SK-N-SH (cell line): ENCODE measurements at regions not wholly inside any gene's neighbourhood (a gene's known extent, or its start where the extent isn't known, plus 50 kb on each side); places are given as distances from the start of the nearest gene placed in this dataset.

Experiments used
- CTCF ChIA-PET: fragments of 300-600, 350-600 bp; formaldehyde crosslinking; extraction: SDS; loops from one replicate; lab custom pipeline; 2021; lab: Yijun Ruan, JAX
- POLR2A ChIA-PET: fragments of 350-600 bp; sonication (Branson Sonifier 250); formaldehyde crosslinking; extraction: SDS; loops from one replicate; lab custom pipeline; 2020; ENCODE audit warnings: antibody characterized with exemption, inconsistent platforms; lab: Yijun Ruan, JAX
- DNase-seq: peaks from one replicate; pipeline ENCODE4 v3.0.0; 2012
- H2AFZ ChIP-seq: fragments of 200-600 bp; sonication (generic); 2 replicates; pipeline ENCODE4 v1.8.1; 2016; ENCODE audit warnings: antibody characterized with exemption, mild to moderate bottlenecking, low read depth
- H3F3A ChIP-seq: fragments of 200-600 bp; sonication (generic); replicated peaks from 2 replicates; pipeline ENCODE3; 2016; ENCODE audit warnings: antibody characterized with exemption, mild to moderate bottlenecking; ENCODE audit not compliant: insufficient read depth
- H3K27ac ChIP-seq, 2 experiments: fragments of 200-500 bp in 1 of 2; fragments of 200-600 bp in 1 of 2; sonication (Bioruptor generic) in 1 of 2; sonication (generic), shearing (Covaris generic) in 1 of 2; 2 replicates each; pipeline versions ENCODE4 v1.5.1 to v1.6.1; 2014 to 2016; ENCODE audit warnings: low read depth in 2 of 2, inconsistent platforms in 1 of 2, low read length in 1 of 2, mild to moderate bottlenecking in 1 of 2, mixed read lengths in 1 of 2
- H3K27me3 ChIP-seq: fragments of 200-600 bp; sonication (generic), shearing (Covaris generic); 2 replicates; pipeline ENCODE4 v1.6.1; 2016; ENCODE audit warnings: mixed run types; ENCODE audit not compliant: insufficient read depth
- H3K36me3 ChIP-seq, 2 experiments: fragments of 200-500 bp in 1 of 2; fragments of 200-600 bp in 1 of 2; sonication (Bioruptor generic) in 1 of 2; sonication (generic) in 1 of 2; replicated peaks in 1 of 2; 2 replicates each; pipeline versions ENCODE3 to v1.5.1; 2014 to 2016; ENCODE audit warnings: low read length in 1 of 2, mild to moderate bottlenecking in 1 of 2; ENCODE audit not compliant: insufficient read depth in 2 of 2, control insufficient read depth in 1 of 2
- H3K4me1 ChIP-seq, 2 experiments: fragments of 200-500 bp in 1 of 2; fragments of 200-600 bp in 1 of 2; sonication (Bioruptor generic) in 1 of 2; sonication (generic), shearing (Covaris generic) in 1 of 2; 2 replicates each; pipeline versions ENCODE4 v1.5.1 to v1.6.1; 2014 to 2016; ENCODE audit warnings: low read depth in 1 of 2, low read length in 1 of 2, mixed run types in 1 of 2; ENCODE audit not compliant: insufficient read depth in 2 of 2, control insufficient read depth in 1 of 2
- H3K4me2 ChIP-seq: fragments of 200-600 bp; sonication (generic), shearing (Covaris generic); 2 replicates; pipeline ENCODE4 v1.6.1; 2017; ENCODE audit warnings: mixed run types
- H3K4me3 ChIP-seq, 2 experiments: fragments of 200-500 bp in 1 of 2; fragments of 200-600 bp in 1 of 2; sonication (Bioruptor generic) in 1 of 2; sonication (generic), shearing (Covaris generic) in 1 of 2; 2 replicates each; pipeline versions ENCODE4 v1.5.1 to v1.8.1; 2014 to 2016; ENCODE audit warnings: low read depth in 2 of 2, inconsistent platforms in 1 of 2, low read length in 1 of 2, mild to moderate bottlenecking in 1 of 2, mixed read lengths in 1 of 2, moderate library complexity in 1 of 2
- H3K79me2 ChIP-seq: fragments of 200-600 bp; sonication (generic); 2 replicates; pipeline ENCODE4 v1.8.1; 2017; ENCODE audit warnings: mild to moderate bottlenecking; ENCODE audit not compliant: insufficient read depth
- H3K9ac ChIP-seq: fragments of 200-600 bp; sonication (generic); 2 replicates; pipeline ENCODE4 v1.6.1; 2017; ENCODE audit warnings: mixed run types
- H3K9me2 ChIP-seq: fragments of 200-600 bp; sonication (generic); 2 replicates; pipeline ENCODE4 v1.6.1; 2017; ENCODE audit warnings: mixed run types
- H3K9me3 ChIP-seq: fragments of 200-600 bp; sonication (generic); 2 replicates; pipeline ENCODE4 v1.6.1; 2017; ENCODE audit warnings: mixed run types, mild to moderate bottlenecking, moderate library complexity
- H4K20me1 ChIP-seq: fragments of 200-600 bp; sonication (generic); 2 replicates; pipeline ENCODE4 v1.6.1; 2017; ENCODE audit warnings: mild to moderate bottlenecking, mixed run types; ENCODE audit not compliant: insufficient read depth
- CHD2 ChIP-seq: fragments of 150-350 bp; IDR thresholded peaks from 2 replicates; pipeline ENCODE4 v1.6.1; 2018; ENCODE audit warnings: low read length; ENCODE audit not compliant: partially characterized antibody
- EP300 ChIP-seq, 2 experiments: IDR thresholded peaks; 2 replicates each; pipeline versions ENCODE4 v1.4.0 to v1.6.1; 2012; ENCODE audit warnings: borderline replicate concordance in 1 of 2, low read depth in 1 of 2, low read length in 1 of 2
- FOXM1 ChIP-seq: IDR thresholded peaks from 2 replicates; pipeline ENCODE4 v1.4.0; 2012; ENCODE audit warnings: low read depth, mild to moderate bottlenecking
- GABPA ChIP-seq: IDR thresholded peaks from 2 replicates; pipeline ENCODE4 v1.4.0; 2012; ENCODE audit warnings: low read depth, mild to moderate bottlenecking
- GATA2 ChIP-seq: sonication (generic); formaldehyde crosslinking; IDR thresholded peaks from 2 replicates; pipeline ENCODE4 v1.5.0; 2020; ENCODE audit warnings: mild to moderate bottlenecking, missing genetic modification reagents
- MXI1 ChIP-seq: IDR thresholded peaks from 2 replicates; pipeline ENCODE4 v1.6.1; 2012; ENCODE audit warnings: mild to moderate bottlenecking, low read depth, low read length, improper control_type of control experiment
- NRF1 ChIP-seq: IDR thresholded peaks from 2 replicates; pipeline ENCODE4 v1.6.1; 2012; ENCODE audit warnings: low read depth, mild to moderate bottlenecking, low read length
- POLR2AphosphoS5 ChIP-seq: IDR thresholded peaks from 2 replicates; pipeline ENCODE4 v1.6.1; 2012; ENCODE audit warnings: low read depth, low read length
- RCOR1 ChIP-seq: fragments of 150-350 bp; IDR thresholded peaks from 2 replicates; pipeline ENCODE4 v1.6.1; 2017; ENCODE audit warnings: antibody characterized with exemption, low read length
- RXRA ChIP-seq: IDR thresholded peaks from 2 replicates; pipeline ENCODE4 v1.4.0; 2012; ENCODE audit warnings: low read depth, mild to moderate bottlenecking, borderline replicate concordance
- SIN3A ChIP-seq: IDR thresholded peaks from 2 replicates; pipeline ENCODE4 v1.6.1; 2012; ENCODE audit warnings: low read depth, mild to moderate bottlenecking, low read length, moderate library complexity, borderline replicate concordance
- TAF1 ChIP-seq: IDR thresholded peaks from 2 replicates; pipeline ENCODE4 v1.6.1; 2012; ENCODE audit warnings: low read depth, mild to moderate bottlenecking, low read length, moderate library complexity, borderline replicate concordance
- TCF12 ChIP-seq: IDR thresholded peaks from 2 replicates; pipeline ENCODE4 v1.4.0; 2012
- WGBS: methylation state at CpG from one replicate; pipeline ENCODE4 v1.1.6; 2017; ENCODE audit warnings: low lambda C conversion rate; 5-methylcytosine and 5-hydroxymethylcytosine counted together
- TF ChIP-seq, protein P1 (sequence below): IDR thresholded peaks from 2 replicates; pipeline ENCODE4; 2012
- TF ChIP-seq, protein P2 (sequence below): fragments of 200-600 bp; sonication (generic); IDR thresholded peaks from 2 replicates; pipeline ENCODE4 v1.6.1; 2017; ENCODE audit warnings: antibody characterized with exemption, mild to moderate bottlenecking, moderate library complexity
- TF ChIP-seq, protein P3 (sequence below): IDR thresholded peaks from 2 replicates; pipeline ENCODE4 v1.6.1; 2012; ENCODE audit warnings: mild to moderate bottlenecking, low read depth, low read length, moderate library complexity
- TF ChIP-seq, protein P4 (sequence below): IDR thresholded peaks from 2 replicates; pipeline ENCODE4 v1.4.0; 2012; ENCODE audit warnings: low read depth, borderline replicate concordance

DNA sequence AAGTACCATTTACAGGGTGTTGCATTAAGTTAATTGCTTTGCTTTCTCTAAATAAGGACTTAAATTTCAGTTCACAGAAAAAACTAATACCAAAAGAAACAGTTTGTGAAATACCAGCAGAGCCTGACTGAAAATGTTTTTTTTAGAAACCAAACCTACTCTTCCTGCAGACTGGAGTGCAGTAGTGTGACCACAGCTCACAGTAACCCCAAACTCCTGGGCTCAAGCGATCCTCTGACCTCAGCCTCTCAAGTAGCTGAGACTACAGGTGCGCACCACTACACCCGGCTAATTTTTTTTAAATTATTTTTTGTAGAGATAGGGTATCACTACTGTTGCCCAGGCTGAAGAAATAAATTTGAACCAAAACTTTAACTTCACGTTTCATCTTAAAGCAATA is 103.5 kb upstream of the PLEKHA5 start:
- Histone ChIP-seq H3K27me3 (no peaks in the 10 kb centered on the region), H4K20me1 (no peaks in the 10 kb centered on the region), H3K4me3 (no peak overlapping the region), H3K79me2 (no peaks in the 10 kb centered on the region), H3F3A (no peaks in the 10 kb centered on the region), H2AFZ (no peak overlapping the region), H3K36me3 (no peaks in the 10 kb centered on the region), H3K9me2 (no peaks in the 10 kb centered on the region), H3K4me1 (no peaks in the 10 kb centered on the region), H3K27ac (no peak overlapping the region), H3K9me3 (0 out of 2 replicates have a peak, but pooled peaks cover 4% of the 10 kb centered on the region), H3K4me2 (no peak overlapping the region), H3K9ac (no peak overlapping the region)
- CTCF ChIA-PET: no interaction called here
- POLR2A ChIA-PET: no interaction called here
- TF ChIP-seq CHD2 (no peak), GABPA (no peak), FOXM1 (no peak), RCOR1 (no peak), MXI1 (no peak), GATA2 (CRISPR knock-in tag) (no peak), TCF12 (no peak), SIN3A (no peak), RXRA (no peak), TAF1 (no peak), POLR2AphosphoS5 (no peak), NRF1 (no peak), EP300 (IDR thresholded peaks at IDR 0.05; ENCODE audit: borderline replicate concordance in 1 of 2, low read depth in 1 of 2, low read length in 1 of 2) (no peak)
- TF ChIP-seq, protein P1, sequence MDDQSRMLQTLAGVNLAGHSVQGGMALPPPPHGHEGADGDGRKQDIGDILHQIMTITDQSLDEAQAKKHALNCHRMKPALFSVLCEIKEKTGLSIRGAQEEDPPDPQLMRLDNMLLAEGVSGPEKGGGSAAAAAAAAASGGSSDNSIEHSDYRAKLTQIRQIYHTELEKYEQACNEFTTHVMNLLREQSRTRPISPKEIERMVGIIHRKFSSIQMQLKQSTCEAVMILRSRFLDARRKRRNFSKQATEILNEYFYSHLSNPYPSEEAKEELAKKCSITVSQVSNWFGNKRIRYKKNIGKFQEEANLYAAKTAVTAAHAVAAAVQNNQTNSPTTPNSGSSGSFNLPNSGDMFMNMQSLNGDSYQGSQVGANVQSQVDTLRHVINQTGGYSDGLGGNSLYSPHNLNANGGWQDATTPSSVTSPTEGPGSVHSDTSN: no peak
- TF ChIP-seq, protein P2, sequence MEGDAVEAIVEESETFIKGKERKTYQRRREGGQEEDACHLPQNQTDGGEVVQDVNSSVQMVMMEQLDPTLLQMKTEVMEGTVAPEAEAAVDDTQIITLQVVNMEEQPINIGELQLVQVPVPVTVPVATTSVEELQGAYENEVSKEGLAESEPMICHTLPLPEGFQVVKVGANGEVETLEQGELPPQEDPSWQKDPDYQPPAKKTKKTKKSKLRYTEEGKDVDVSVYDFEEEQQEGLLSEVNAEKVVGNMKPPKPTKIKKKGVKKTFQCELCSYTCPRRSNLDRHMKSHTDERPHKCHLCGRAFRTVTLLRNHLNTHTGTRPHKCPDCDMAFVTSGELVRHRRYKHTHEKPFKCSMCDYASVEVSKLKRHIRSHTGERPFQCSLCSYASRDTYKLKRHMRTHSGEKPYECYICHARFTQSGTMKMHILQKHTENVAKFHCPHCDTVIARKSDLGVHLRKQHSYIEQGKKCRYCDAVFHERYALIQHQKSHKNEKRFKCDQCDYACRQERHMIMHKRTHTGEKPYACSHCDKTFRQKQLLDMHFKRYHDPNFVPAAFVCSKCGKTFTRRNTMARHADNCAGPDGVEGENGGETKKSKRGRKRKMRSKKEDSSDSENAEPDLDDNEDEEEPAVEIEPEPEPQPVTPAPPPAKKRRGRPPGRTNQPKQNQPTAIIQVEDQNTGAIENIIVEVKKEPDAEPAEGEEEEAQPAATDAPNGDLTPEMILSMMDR: no peak
- TF ChIP-seq, protein P3, sequence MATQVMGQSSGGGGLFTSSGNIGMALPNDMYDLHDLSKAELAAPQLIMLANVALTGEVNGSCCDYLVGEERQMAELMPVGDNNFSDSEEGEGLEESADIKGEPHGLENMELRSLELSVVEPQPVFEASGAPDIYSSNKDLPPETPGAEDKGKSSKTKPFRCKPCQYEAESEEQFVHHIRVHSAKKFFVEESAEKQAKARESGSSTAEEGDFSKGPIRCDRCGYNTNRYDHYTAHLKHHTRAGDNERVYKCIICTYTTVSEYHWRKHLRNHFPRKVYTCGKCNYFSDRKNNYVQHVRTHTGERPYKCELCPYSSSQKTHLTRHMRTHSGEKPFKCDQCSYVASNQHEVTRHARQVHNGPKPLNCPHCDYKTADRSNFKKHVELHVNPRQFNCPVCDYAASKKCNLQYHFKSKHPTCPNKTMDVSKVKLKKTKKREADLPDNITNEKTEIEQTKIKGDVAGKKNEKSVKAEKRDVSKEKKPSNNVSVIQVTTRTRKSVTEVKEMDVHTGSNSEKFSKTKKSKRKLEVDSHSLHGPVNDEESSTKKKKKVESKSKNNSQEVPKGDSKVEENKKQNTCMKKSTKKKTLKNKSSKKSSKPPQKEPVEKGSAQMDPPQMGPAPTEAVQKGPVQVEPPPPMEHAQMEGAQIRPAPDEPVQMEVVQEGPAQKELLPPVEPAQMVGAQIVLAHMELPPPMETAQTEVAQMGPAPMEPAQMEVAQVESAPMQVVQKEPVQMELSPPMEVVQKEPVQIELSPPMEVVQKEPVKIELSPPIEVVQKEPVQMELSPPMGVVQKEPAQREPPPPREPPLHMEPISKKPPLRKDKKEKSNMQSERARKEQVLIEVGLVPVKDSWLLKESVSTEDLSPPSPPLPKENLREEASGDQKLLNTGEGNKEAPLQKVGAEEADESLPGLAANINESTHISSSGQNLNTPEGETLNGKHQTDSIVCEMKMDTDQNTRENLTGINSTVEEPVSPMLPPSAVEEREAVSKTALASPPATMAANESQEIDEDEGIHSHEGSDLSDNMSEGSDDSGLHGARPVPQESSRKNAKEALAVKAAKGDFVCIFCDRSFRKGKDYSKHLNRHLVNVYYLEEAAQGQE: no peak
- TF ChIP-seq, protein P4, sequence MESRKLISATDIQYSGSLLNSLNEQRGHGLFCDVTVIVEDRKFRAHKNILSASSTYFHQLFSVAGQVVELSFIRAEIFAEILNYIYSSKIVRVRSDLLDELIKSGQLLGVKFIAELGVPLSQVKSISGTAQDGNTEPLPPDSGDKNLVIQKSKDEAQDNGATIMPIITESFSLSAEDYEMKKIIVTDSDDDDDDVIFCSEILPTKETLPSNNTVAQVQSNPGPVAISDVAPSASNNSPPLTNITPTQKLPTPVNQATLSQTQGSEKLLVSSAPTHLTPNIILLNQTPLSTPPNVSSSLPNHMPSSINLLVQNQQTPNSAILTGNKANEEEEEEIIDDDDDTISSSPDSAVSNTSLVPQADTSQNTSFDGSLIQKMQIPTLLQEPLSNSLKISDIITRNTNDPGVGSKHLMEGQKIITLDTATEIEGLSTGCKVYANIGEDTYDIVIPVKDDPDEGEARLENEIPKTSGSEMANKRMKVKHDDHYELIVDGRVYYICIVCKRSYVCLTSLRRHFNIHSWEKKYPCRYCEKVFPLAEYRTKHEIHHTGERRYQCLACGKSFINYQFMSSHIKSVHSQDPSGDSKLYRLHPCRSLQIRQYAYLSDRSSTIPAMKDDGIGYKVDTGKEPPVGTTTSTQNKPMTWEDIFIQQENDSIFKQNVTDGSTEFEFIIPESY: no peak
- DNase-seq: no peak
- 74% methylated on average over 4 of the region's 4 CpGs for WGBS
